HepG2 (cell line): ENCODE measurements at regions not wholly inside any gene's neighbourhood (a gene's known extent, or its start where the extent isn't known, plus 50 kb on each side); places are given as distances from the start of the nearest gene placed in this dataset.

Source experiments
- ATF1 ChIP-seq: IDR thresholded peaks from 2 replicates; pipeline ENCODE4 v1.6.1; 2016; ENCODE audit warnings: mild to moderate bottlenecking, control low read depth
- ATF3 ChIP-seq: sonication (generic); formaldehyde crosslinking; IDR thresholded peaks from 2 replicates; pipeline ENCODE4 v1.4.0; 2020; ENCODE audit warnings: missing genetic modification reagents
- CREB1 ChIP-seq, 2 experiments: fragments of 450-650 bp in 1 of 2; IDR thresholded peaks; 2 replicates each; pipeline ENCODE4 v1.6.1; 2016 to 2017; ENCODE audit warnings: control low read depth in 1 of 2, mild to moderate bottlenecking in 1 of 2, missing compliant biosample characterization in 1 of 2, missing genetic modification characterization in 1 of 2
- EZH2 ChIP-seq: conservative IDR thresholded peaks from 2 replicates; pipeline ENCODE4 v1.6.1; 2012; ENCODE audit warnings: mild to moderate bottlenecking, low read depth, low read length, moderate library complexity
- HOXA9 ChIP-seq: sonication (generic); formaldehyde crosslinking; IDR thresholded peaks from 2 replicates; pipeline ENCODE4 v1.8.1; 2022; ENCODE audit warnings: missing genetic modification reagents, mild to moderate bottlenecking, moderate library complexity, borderline replicate concordance
- MAFK ChIP-seq, 2 experiments: IDR thresholded peaks in 1 of 2; conservative IDR thresholded peaks in 1 of 2; 2 replicates each; pipeline ENCODE4 v1.6.1; 2011; ENCODE audit warnings: improper control_type of control experiment in 2 of 2, low read length in 2 of 2
- SRSF1 ChIP-seq: fragments of 200-400 bp; formaldehyde crosslinking; optimal IDR thresholded peaks from 2 replicates; pipeline ENCODE3; 2017; ENCODE audit warnings: mild to moderate bottlenecking, low read depth, low read length, moderate library complexity
- ZNF232 ChIP-seq: sonication (generic); formaldehyde crosslinking; IDR thresholded peaks from 2 replicates; pipeline ENCODE4 v1.4.0; 2020; ENCODE audit warnings: missing genetic modification reagents, borderline replicate concordance
- ZNF354B ChIP-seq: sonication (generic); formaldehyde crosslinking; IDR thresholded peaks from 2 replicates; pipeline ENCODE4 v1.8.0; 2022; ENCODE audit warnings: mild to moderate bottlenecking, missing genetic modification reagents
- ZZZ3 ChIP-seq: sonication (generic); formaldehyde crosslinking; IDR thresholded peaks from 2 replicates; pipeline ENCODE4 v1.4.0; 2020; ENCODE audit warnings: missing genetic modification reagents, mild to moderate bottlenecking, borderline replicate concordance
- TF ChIP-seq, protein P1 (sequence below): sonication (generic); formaldehyde crosslinking; IDR thresholded peaks from 2 replicates; pipeline ENCODE4 v1.5.0; 2020; ENCODE audit warnings: mild to moderate bottlenecking, missing genetic modification reagents, moderate library complexity
- TF ChIP-seq, protein P2 (sequence below): sonication (generic); formaldehyde crosslinking; IDR thresholded peaks from 2 replicates; pipeline ENCODE4 v1.4.0; 2020; ENCODE audit warnings: missing genetic modification reagents
- TF ChIP-seq, protein P3 (sequence below): sonication (generic); formaldehyde crosslinking; IDR thresholded peaks from 2 replicates; pipeline ENCODE4 v1.4.0; 2020; ENCODE audit warnings: mild to moderate bottlenecking, missing genetic modification reagents

- TF ChIP-seq, protein P1, sequence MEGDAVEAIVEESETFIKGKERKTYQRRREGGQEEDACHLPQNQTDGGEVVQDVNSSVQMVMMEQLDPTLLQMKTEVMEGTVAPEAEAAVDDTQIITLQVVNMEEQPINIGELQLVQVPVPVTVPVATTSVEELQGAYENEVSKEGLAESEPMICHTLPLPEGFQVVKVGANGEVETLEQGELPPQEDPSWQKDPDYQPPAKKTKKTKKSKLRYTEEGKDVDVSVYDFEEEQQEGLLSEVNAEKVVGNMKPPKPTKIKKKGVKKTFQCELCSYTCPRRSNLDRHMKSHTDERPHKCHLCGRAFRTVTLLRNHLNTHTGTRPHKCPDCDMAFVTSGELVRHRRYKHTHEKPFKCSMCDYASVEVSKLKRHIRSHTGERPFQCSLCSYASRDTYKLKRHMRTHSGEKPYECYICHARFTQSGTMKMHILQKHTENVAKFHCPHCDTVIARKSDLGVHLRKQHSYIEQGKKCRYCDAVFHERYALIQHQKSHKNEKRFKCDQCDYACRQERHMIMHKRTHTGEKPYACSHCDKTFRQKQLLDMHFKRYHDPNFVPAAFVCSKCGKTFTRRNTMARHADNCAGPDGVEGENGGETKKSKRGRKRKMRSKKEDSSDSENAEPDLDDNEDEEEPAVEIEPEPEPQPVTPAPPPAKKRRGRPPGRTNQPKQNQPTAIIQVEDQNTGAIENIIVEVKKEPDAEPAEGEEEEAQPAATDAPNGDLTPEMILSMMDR, result no peak
- TF ChIP-seq, protein P2, sequence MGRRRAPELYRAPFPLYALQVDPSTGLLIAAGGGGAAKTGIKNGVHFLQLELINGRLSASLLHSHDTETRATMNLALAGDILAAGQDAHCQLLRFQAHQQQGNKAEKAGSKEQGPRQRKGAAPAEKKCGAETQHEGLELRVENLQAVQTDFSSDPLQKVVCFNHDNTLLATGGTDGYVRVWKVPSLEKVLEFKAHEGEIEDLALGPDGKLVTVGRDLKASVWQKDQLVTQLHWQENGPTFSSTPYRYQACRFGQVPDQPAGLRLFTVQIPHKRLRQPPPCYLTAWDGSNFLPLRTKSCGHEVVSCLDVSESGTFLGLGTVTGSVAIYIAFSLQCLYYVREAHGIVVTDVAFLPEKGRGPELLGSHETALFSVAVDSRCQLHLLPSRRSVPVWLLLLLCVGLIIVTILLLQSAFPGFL (CRISPR knock-in tag), result no peak
- TF ChIP-seq, protein P3, sequence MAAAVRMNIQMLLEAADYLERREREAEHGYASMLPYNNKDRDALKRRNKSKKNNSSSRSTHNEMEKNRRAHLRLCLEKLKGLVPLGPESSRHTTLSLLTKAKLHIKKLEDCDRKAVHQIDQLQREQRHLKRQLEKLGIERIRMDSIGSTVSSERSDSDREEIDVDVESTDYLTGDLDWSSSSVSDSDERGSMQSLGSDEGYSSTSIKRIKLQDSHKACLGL, result no peak
- TF ChIP-seq EZH2 (no peak), ZNF354B (no peak), CREB1 (IDR thresholded peaks at IDR 0.05) (no peak), CREB1 (CRISPR knock-in tag; IDR thresholded peaks at IDR 0.05) (no peak), ATF1 (no peak), SRSF1 (no peak), HOXA9 (CRISPR knock-in tag) (no peak), ZNF232 (CRISPR knock-in tag) (no peak), MAFK (conservative IDR thresholded peaks at IDR 0.05 in 1 of 2, IDR thresholded peaks at IDR 0.05 in 1 of 2; ENCODE audit: low read length in 2 of 2) (no peak), ZZZ3 (CRISPR knock-in tag) (no peak), ATF3 (CRISPR knock-in tag) (no peak)
Measured at GRCh38 chr20:10131732-10132345, 86.8 kb upstream of the SNAP25 start.
